GM21526 (cell line): ENCODE measurements at regions not wholly inside any gene's neighbourhood (a gene's known extent, or its start where the extent isn't known, plus 50 kb on each side); places are given as distances from the start of the nearest gene placed in this dataset.
"Not testable (repeated sequence)": the region's sequence is repeated elsewhere in the genome, so short reads cannot be mapped to it uniquely, and the experiment has no call there.

ENCODE experiments used
- ATAC-seq: cut with Tn5 transposase; IDR thresholded peaks from one replicate; pipeline ENCODE4 v1.9.1; 2021; ENCODE audit warnings: moderate library complexity; ENCODE audit not compliant: unreplicated experiment, low FRiP score

GRCh38 chr1:213452501-213452900, 401.5 kb downstream of the RPS6KC1 start:
- ATAC-seq = no peak

GRCh38 chr1:213457186-213457585, 406.1 kb downstream of the RPS6KC1 start:
- ATAC-seq = no peak

- ATAC-seq = no peak
Observed at GRCh38 chr1:213457733-213458132, 406.7 kb downstream of the RPS6KC1 start.

GRCh38 chr1:213462374-213462773, 411.3 kb downstream of the RPS6KC1 start:
- ATAC-seq = not testable (repeated sequence)

GRCh38 chr1:213464786-213465460, 413.9 kb downstream of the RPS6KC1 start:
- ATAC-seq = no peak

GRCh38 chr1:213466541-213466940, 415.5 kb downstream of the RPS6KC1 start:
- no peak for ATAC-seq

GRCh38 chr1:213474054-213474453, 423.0 kb downstream of the RPS6KC1 start:
- no peak for ATAC-seq

- ATAC-seq = no peak
Observed at GRCh38 chr1:213481395-213481794, 430.4 kb downstream of the RPS6KC1 start.

- ATAC-seq = no peak
Observed at GRCh38 chr1:213484333-213484732, 433.3 kb downstream of the RPS6KC1 start.

- ATAC-seq = no peak
Observed at GRCh38 chr1:213484758-213485157, 433.7 kb downstream of the RPS6KC1 start.

- ATAC-seq = no peak
Observed at GRCh38 chr1:213486488-213486887, 435.4 kb downstream of the RPS6KC1 start.

- no peak for ATAC-seq
Observed at GRCh38 chr1:213491468-213491867, 440.4 kb downstream of the RPS6KC1 start.

- ATAC-seq = no peak
Observed at GRCh38 chr1:213492161-213493041, 441.4 kb downstream of the RPS6KC1 start.

- ATAC-seq = no peak
Observed at GRCh38 chr1:213499444-213499843, 448.4 kb downstream of the RPS6KC1 start.

- no peak for ATAC-seq
Observed at GRCh38 chr1:213507472-213508223, 456.6 kb downstream of the RPS6KC1 start.

GRCh38 chr1:213511173-213511572, 460.1 kb downstream of the RPS6KC1 start:
- ATAC-seq = no peak

- ATAC-seq = no peak
Observed at GRCh38 chr1:213512316-213512715, 461.3 kb downstream of the RPS6KC1 start.

GRCh38 chr1:213513006-213513405, 462.0 kb downstream of the RPS6KC1 start:
- no peak for ATAC-seq

GRCh38 chr1:213514408-213515179, 463.6 kb downstream of the RPS6KC1 start:
- not testable (repeated sequence) for ATAC-seq

GRCh38 chr1:213519098-213519497, 468.1 kb downstream of the RPS6KC1 start:
- no peak for ATAC-seq
